Psoas muscle (tissue), 7 donors: ENCODE measurements at regions not wholly inside any gene's neighbourhood (a gene's known extent, or its start where the extent isn't known, plus 50 kb on each side); places are given as distances from the start of the nearest gene placed in this dataset.

Experiments
- ATAC-seq, 4 donors: fragments of 200-7000 bp; cut with Tn5 transposase; one replicate each; pipeline ENCODE4 v1.9.1; 2020; ENCODE audit warnings: moderate library complexity in 3 of 4, mild to moderate bottlenecking in 2 of 4
- DNase-seq, 2 donors: peaks; one replicate each; pipeline ENCODE4 v3.0.0-alpha.2; 2020
- H3K27ac ChIP-seq: fragments of 200-600 bp; one replicate; pipeline ENCODE4 v1.8.0; 2022
- H3K27me3 ChIP-seq, 3 donors: fragments of 200-600 bp in 1 of 3; one replicate each; pipeline versions ENCODE4 v1.6.1 to v1.8.0; 2013 to 2022; ENCODE audit warnings: low read length in 2 of 3, mild to moderate bottlenecking in 2 of 3, moderate library complexity in 1 of 3; ENCODE audit not compliant: insufficient read depth in 3 of 3
- H3K36me3 ChIP-seq, 2 donors: fragments of 200-600 bp in 1 of 2; one replicate each; pipeline versions ENCODE4 v1.6.1 to v1.8.0; 2013 to 2022; ENCODE audit warnings: low read depth in 1 of 2, mild to moderate bottlenecking in 1 of 2, moderate library complexity in 1 of 2; ENCODE audit not compliant: insufficient read depth in 1 of 2
- H3K4me1 ChIP-seq: fragments of 200-600 bp; one replicate; pipeline ENCODE4 v1.8.0; 2022
- H3K4me3 ChIP-seq: fragments of 200-600 bp; one replicate; pipeline ENCODE4 v1.8.0; 2022; ENCODE audit warnings: mild to moderate bottlenecking
- H3K9me3 ChIP-seq: fragments of 200-600 bp; one replicate; pipeline ENCODE4 v1.8.0; 2022
- CTCF ChIP-seq: fragments of 200-600 bp; IDR thresholded peaks from one replicate; pipeline ENCODE4 v1.8.0; 2022; ENCODE audit warnings: antibody characterized with exemption
- WGBS, 3 donors: extraction: QIAGEN DNeasy Blood & Tissue Kit; methylation state at CpG; one replicate each; pipeline versions ENCODE4 v1.1.6 to v1.1.7; 2013; 5-methylcytosine and 5-hydroxymethylcytosine counted together
- intact Hi-C, 2 donors: fragments of 100-400 bp; cut with DNase I; formaldehyde crosslinking; loops; one replicate each; pipeline versions ENCODE4 v1.11.0 to v1.14.2; 2022
- donor health status: healthy with polysubstance abuse.
- donor health status: DM: no; HTN: no; CAD: no; lungs with moderate emphysema.
- donor health status: Bipolar disorder and iron deficiency.
- donor health status: healthy.
- donor health status: DM: yes; HTN: yes; CAD: no.
- donor health status: DM: no; HTN: no; CAD: no.
- donor health status: DM: yes; HTN: yes; CAD: no.

- WGBS, 3 donors: 81 to 85% (median 81%) methylated on average over 5 of the region's 5 CpGs
Measured at GRCh38 chr20:41939659-41940058, 321.5 kb upstream of the CHD6 start.

GRCh38 chr20:41938353-41938752 is 320.2 kb upstream of the CHD6 start:
- TF ChIP-seq CTCF: no peak
- DNase-seq (no peak), ATAC-seq (no peak)
- Histone ChIP-seq H3K27ac (no peak overlapping the region), H3K4me3 (no peak overlapping the region), H3K36me3 (no peaks in the 10 kb centered on the region), H3K9me3 (no peaks in the 10 kb centered on the region), H3K4me1 (no peaks in the 10 kb centered on the region), H3K27me3 (peaks cover 0 to 2% (median 0%) of the 10 kb centered on the region in 3 donors)
- intact Hi-C loops: no loop called here
- WGBS, 3 donors: 24 to 25% (median 25%) methylated on average over 2 of the region's 2 CpGs

More at GRCh38 chr20:41939659-41940058, 321.5 kb upstream of the CHD6 start:
- no peak for ATAC-seq
- no peaks in the 10 kb centered on the region for H3K9me3 ChIP-seq
- no peak overlapping the region for H3K27ac ChIP-seq
- no peak for TF ChIP-seq CTCF
- peaks cover 0 to 2% (median 0%) of the 10 kb centered on the region in 3 donors for H3K27me3 ChIP-seq
- H3K4me3 ChIP-seq: no peak overlapping the region
- H3K36me3 ChIP-seq: no peaks in the 10 kb centered on the region
- intact Hi-C loops: no loop called here
- no peaks in the 10 kb centered on the region for H3K4me1 ChIP-seq
- no peak for DNase-seq

GRCh38 chr20:41935259-41935791 is 317.1 kb upstream of the CHD6 start:
- no peaks in the 10 kb centered on the region for H3K9me3 ChIP-seq
- H3K27me3 ChIP-seq: no peaks in the 10 kb centered on the region
- no peaks in the 10 kb centered on the region for H3K4me1 ChIP-seq
- 45 to 55% (median 53%) methylated on average over 4 of the region's 4 CpGs for WGBS, 3 donors
- intact Hi-C loops: no loop called here
- H3K36me3 ChIP-seq: no peaks in the 10 kb centered on the region
- H3K27ac ChIP-seq: no peak overlapping the region
- ATAC-seq (no peak), DNase-seq (no peak)
- no peak overlapping the region for H3K4me3 ChIP-seq
- TF ChIP-seq CTCF: no peak

GRCh38 chr20:41932431-41932830 is 314.3 kb upstream of the CHD6 start:
- intact Hi-C loops: no loop called here
- no peaks in the 10 kb centered on the region for H3K36me3 ChIP-seq
- no peak overlapping the region for H3K27ac ChIP-seq
- ATAC-seq: no peak
- H3K27me3 ChIP-seq: no peaks in the 10 kb centered on the region
- no peak overlapping the region for H3K4me3 ChIP-seq
- DNase-seq: no peak
- TF ChIP-seq CTCF: no peak
- WGBS, 3 donors: 90 to 92% (median 90%) methylated on average over 7 of the region's 7 CpGs
- H3K9me3 ChIP-seq: no peaks in the 10 kb centered on the region
- H3K4me1 ChIP-seq: no peaks in the 10 kb centered on the region

- intact Hi-C loops: no loop called here
Measured at GRCh38 chr20:41927655-41928054, 309.5 kb upstream of the CHD6 start.

More at GRCh38 chr20:41927655-41928054, 309.5 kb upstream of the CHD6 start:
- no peak for ATAC-seq
- no peaks in the 10 kb centered on the region for H3K9me3 ChIP-seq
- no peak for TF ChIP-seq CTCF
- WGBS, 3 donors: 55 to 67% (median 63%) methylated on average over 2 of the region's 2 CpGs
- no peaks in the 10 kb centered on the region for H3K4me1 ChIP-seq
- no peaks in the 10 kb centered on the region for H3K27me3 ChIP-seq
- H3K27ac ChIP-seq: no peak overlapping the region
- DNase-seq: no peak
- H3K4me3 ChIP-seq: no peak overlapping the region
- H3K36me3 ChIP-seq: no peaks in the 10 kb centered on the region
